ENCODE measurements at regions not wholly inside any gene's neighbourhood (a gene's known extent, or its start where the extent isn't known, plus 50 kb on each side); places are given as distances from the start of the nearest gene placed in this dataset.

DNA sequence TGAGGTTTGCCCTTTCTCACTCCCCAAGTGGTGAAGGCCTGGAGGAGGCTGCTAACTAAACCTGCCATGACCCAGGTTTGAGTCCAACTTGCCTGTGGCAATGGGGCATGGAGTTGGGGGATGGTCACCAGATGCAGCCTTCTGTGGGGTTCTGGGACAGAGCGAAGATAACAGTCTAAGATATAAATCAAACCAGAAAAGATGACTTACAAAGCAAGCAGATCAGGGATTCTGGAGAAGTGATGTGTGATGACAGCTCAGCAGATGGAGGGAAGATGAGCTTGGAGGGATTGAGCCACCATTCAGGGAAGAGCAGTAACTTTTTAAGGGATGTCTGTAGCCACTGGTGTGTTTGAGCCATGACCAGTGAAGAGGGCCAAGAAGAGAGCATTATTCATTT lies 63.6 kb downstream of the MTNR1B start:
- Histone ChIP-seq H2AK5ac (ENCODE audit: low read depth, low read length) (no peak overlapping the region; the same call in 1 of the 2 replicates), H2AK9ac (replicated peaks; ENCODE audit: low read depth, low read length, poor library complexity) (no peak overlapping the region), H3K23ac (ENCODE audit: low read depth, low read length) (no peak overlapping the region), H3K79me1 (ENCODE audit: low read depth in 1 of 2, low read length in 2 of 2) (no peaks in the 10 kb centered on the region), H3K4me1 (ENCODE audit: control insufficient read depth, insufficient read depth, low read length) (no peaks in the 10 kb centered on the region; the same call in 1 of the 2 replicates), H3K9me1 (ENCODE audit: insufficient read depth, low read length) (no peaks in the 10 kb centered on the region; the same call in 1 of the 2 replicates), H4K91ac (ENCODE audit: insufficient read depth, low read depth, low read length) (no peak overlapping the region), H3K18ac (ENCODE audit: low read depth, low read length) (no peak overlapping the region), H2AFZ (replicated peaks; ENCODE audit: low read length, poor library complexity) (peak overlapping the region; percentile 26), H4K8ac (ENCODE audit: low read depth in 2 of 2, low read length in 2 of 2) (no peak overlapping the region), H2BK5ac (ENCODE audit: low read depth, low read length, poor library complexity, severe bottlenecking) (no peak overlapping the region), H3K27me3 (ENCODE audit: control insufficient read depth, insufficient read depth, low read length) (no peaks in the 10 kb centered on the region), H3K14ac (replicated peaks; ENCODE audit: low read depth, low read length) (no peak overlapping the region), H3K4ac (ENCODE audit: low read depth, low read length) (no peak overlapping the region), H3K36me3 (ENCODE audit: control insufficient read depth, insufficient read depth, low read length) (no peaks in the 10 kb centered on the region), H3K9me3 (ENCODE audit: control insufficient read depth, insufficient read depth, low read length) (no peaks in the 10 kb centered on the region), H4K20me1 (ENCODE audit: insufficient read depth, low read length) (no peaks in the 10 kb centered on the region), H3K9ac (ENCODE audit: low read depth, low read length) (no peak overlapping the region), H3K4me3 (ENCODE audit: insufficient read depth, low read depth, low read length) (no peak overlapping the region), H2BK20ac (ENCODE audit: low read depth, low read length) (no peak overlapping the region; the same call in 1 of the 2 replicates), H4K5ac (ENCODE audit: low read depth, low read length) (no peak overlapping the region), H3K56ac (ENCODE audit: extremely low read depth, insufficient read depth, low read length) (no peak overlapping the region), H3K4me2 (ENCODE audit: low read depth, low read length) (no peak overlapping the region), H2BK120ac (ENCODE audit: low read depth, low read length) (no peak overlapping the region), H2BK15ac (ENCODE audit: low read depth, low read length) (no peak overlapping the region), H3K27ac (ENCODE audit: insufficient read depth, low read length) (no peak overlapping the region)
- DNase-seq (no peak), ATAC-seq (ENCODE audit: low read depth) (no peak)
- TF ChIP-seq CHD1 (IDR thresholded peaks at IDR 0.05; ENCODE audit: low read depth, low read length) (no peak), MXI1 (IDR thresholded peaks at IDR 0.05; ENCODE audit: borderline replicate concordance, low read depth, low read length) (no peak), MAZ (IDR thresholded peaks at IDR 0.05; ENCODE audit: borderline replicate concordance, low read depth, low read length) (no peak), USF2 (IDR thresholded peaks at IDR 0.05; ENCODE audit: low read depth, low read length) (no peak), MAFK (IDR thresholded peaks at IDR 0.05; ENCODE audit: low read depth, low read length) (no peak), RFX5 (IDR thresholded peaks at IDR 0.05; ENCODE audit: low read depth, low read length) (no peak), BHLHE40 (IDR thresholded peaks at IDR 0.05; ENCODE audit: low read depth, low read length) (no peak), NFE2L2 (IDR thresholded peaks at IDR 0.05; ENCODE audit: low read depth, low read length) (no peak), CEBPB (IDR thresholded peaks at IDR 0.05; ENCODE audit: low read depth, low read length) (no peak), FOS (IDR thresholded peaks at IDR 0.05; ENCODE audit: low read depth, low read length) (no peak), SMC3 (IDR thresholded peaks at IDR 0.05; ENCODE audit: low read depth, low read length) (no peak), POLR2A (IDR thresholded peaks at IDR 0.05; ENCODE audit: low read depth, low read length) (no peak), RAD21 (IDR thresholded peaks at IDR 0.05; ENCODE audit: low read length) (no peak), ELK1 (IDR thresholded peaks at IDR 0.05; ENCODE audit: borderline replicate concordance, low read depth, low read length) (no peak)
- TF ChIP-seq, protein P1, sequence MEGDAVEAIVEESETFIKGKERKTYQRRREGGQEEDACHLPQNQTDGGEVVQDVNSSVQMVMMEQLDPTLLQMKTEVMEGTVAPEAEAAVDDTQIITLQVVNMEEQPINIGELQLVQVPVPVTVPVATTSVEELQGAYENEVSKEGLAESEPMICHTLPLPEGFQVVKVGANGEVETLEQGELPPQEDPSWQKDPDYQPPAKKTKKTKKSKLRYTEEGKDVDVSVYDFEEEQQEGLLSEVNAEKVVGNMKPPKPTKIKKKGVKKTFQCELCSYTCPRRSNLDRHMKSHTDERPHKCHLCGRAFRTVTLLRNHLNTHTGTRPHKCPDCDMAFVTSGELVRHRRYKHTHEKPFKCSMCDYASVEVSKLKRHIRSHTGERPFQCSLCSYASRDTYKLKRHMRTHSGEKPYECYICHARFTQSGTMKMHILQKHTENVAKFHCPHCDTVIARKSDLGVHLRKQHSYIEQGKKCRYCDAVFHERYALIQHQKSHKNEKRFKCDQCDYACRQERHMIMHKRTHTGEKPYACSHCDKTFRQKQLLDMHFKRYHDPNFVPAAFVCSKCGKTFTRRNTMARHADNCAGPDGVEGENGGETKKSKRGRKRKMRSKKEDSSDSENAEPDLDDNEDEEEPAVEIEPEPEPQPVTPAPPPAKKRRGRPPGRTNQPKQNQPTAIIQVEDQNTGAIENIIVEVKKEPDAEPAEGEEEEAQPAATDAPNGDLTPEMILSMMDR (conservative IDR thresholded peaks at IDR 0.05; ENCODE audit: low read depth, low read length) = no peak
- intact Hi-C loops (cut with micrococcal nuclease) = no loop called here
- ChIA-PET POLR2A (ENCODE audit: unreplicated experiment) (no interaction called here), CTCF (interaction anchor here (1.9 kb wide), 1 partner anchor 8 kb away, joined by 5 read pairs; no protein-coding TSS in a partner anchor)
- no CpG with 5 or more reads among the region's 1 CpG for WGBS, 2 experiments (ENCODE audit: extremely low coverage in 2 of 2, insufficient read length in 1 of 2)
- dilution Hi-C loops (cut with HindIII; ENCODE audit: low sequenced_read_pairs, unreplicated experiment) = no loop called here
- in situ Hi-C loops (cut with MboI; ENCODE audit: low sequenced_read_pairs) = no loop called here
- BruUV-seq (replicated peaks) = no TSS peak

Data from IMR-90 (cell line).